Transverse colon (tissue), 4 donors: ENCODE measurements at regions not wholly inside any gene's neighbourhood (a gene's known extent, or its start where the extent isn't known, plus 50 kb on each side); places are given as distances from the start of the nearest gene placed in this dataset.

Experiments
- DNase-seq: peaks from one replicate; pipeline ENCODE4 v3.0.0-alpha.2; 2019
- H3K27ac ChIP-seq, 4 donors: fragments of 200-600 bp; sonication (generic); 2 replicates each; pipeline ENCODE4 v1.5.1; 2016 to 2018; ENCODE audit warnings: inconsistent platforms in 4 of 4
- H3K27me3 ChIP-seq: fragments of 200-600 bp; sonication (generic); 2 replicates; pipeline ENCODE4 v1.5.1; 2017; ENCODE audit warnings: inconsistent platforms
- H3K36me3 ChIP-seq, 4 donors: fragments of 200-600 bp; sonication (generic); 2 replicates each; pipeline ENCODE4 v1.5.1; 2017 to 2019; ENCODE audit warnings: inconsistent platforms in 4 of 4
- H3K4me1 ChIP-seq, 4 donors: fragments of 200-600 bp; sonication (generic); 2 replicates each; pipeline ENCODE4 v1.5.1; 2017 to 2020; ENCODE audit warnings: inconsistent platforms in 4 of 4
- H3K4me3 ChIP-seq, 4 donors: fragments of 200-600 bp; sonication (generic); 1 replicate in 1 of 4; 2 replicates in 3 of 4; pipeline versions ENCODE4 v1.5.1 to v1.6.1; 2017 to 2019; ENCODE audit warnings: inconsistent platforms in 4 of 4
- H3K9me3 ChIP-seq, 2 donors: fragments of 200-600 bp; sonication (generic); 2 replicates each; pipeline ENCODE4 v1.5.1; 2017 to 2019; ENCODE audit warnings: inconsistent platforms in 2 of 2
- CTCF ChIP-seq, 5 experiments: fragments of 200-600 bp in 3 of 5; fragments of 450-650 bp in 2 of 5; sonication (generic) in 3 of 5; IDR thresholded peaks; 1 replicate in 2 of 5; 2 replicates in 3 of 5; pipeline ENCODE4 v1.5.1; 2016 to 2017; ENCODE audit warnings: antibody characterized with exemption in 5 of 5, inconsistent platforms in 3 of 5, mild to moderate bottlenecking in 2 of 5, moderate library complexity in 1 of 5
- EP300 ChIP-seq: sonication (generic); formaldehyde crosslinking; IDR thresholded peaks from one replicate; pipeline ENCODE4 v1.6.1; 2017; ENCODE audit warnings: antibody characterized with exemption, low read depth
- POLR2A ChIP-seq: fragments of 450-650 bp; IDR thresholded peaks from one replicate; pipeline ENCODE4 v1.6.1; 2016; ENCODE audit warnings: antibody characterized with exemption, mild to moderate bottlenecking, moderate library complexity
- POLR2AphosphoS5 ChIP-seq, 3 donors: sonication (generic); formaldehyde crosslinking; IDR thresholded peaks; one replicate each; pipeline ENCODE4 v1.6.1; 2016; ENCODE audit warnings: antibody characterized with exemption in 3 of 3
- WGBS, 2 donors: methylation state at CpG; one replicate each; pipeline ENCODE4 v1.1.5; 2018; ENCODE audit warnings: low coverage in 1 of 2; 5-methylcytosine and 5-hydroxymethylcytosine counted together
- in situ Hi-C, 4 donors: fragments of 200-750 bp; cut with MboI; loops; one replicate each; pipeline versions ENCODE4 v1.15.0 to v1.15.1; 2017; ENCODE audit warnings: low sequenced_read_pairs in 3 of 4, low pct_ligation_motif_present in 1 of 4, low pct_unique_long_range_greater_than_20kb in 1 of 4
- intact Hi-C: fragments of 100-400 bp; cut with DNase I; formaldehyde crosslinking; loops from one replicate; pipeline ENCODE4 v1.15.1; 2023; ENCODE audit warnings: low total_unique reads

GRCh38 chr5:71960195-71960594 is 147.1 kb upstream of the MAP1B start:
- TF ChIP-seq EP300 (no peak), POLR2AphosphoS5 (IDR thresholded peaks at IDR 0.05) (no peak), POLR2A (no peak), CTCF (IDR thresholded peaks at IDR 0.05) (no peak)
- intact Hi-C loops (no loop called here), in situ Hi-C loops (no loop called here)
- 53 to 60% methylated on average over 2 to 4 of the region's 4 CpGs for WGBS, 2 donors
- H3K4me1 ChIP-seq, result peaks cover 0 to 8% (median 2%) of the 10 kb centered on the region in 4 donors
- H3K36me3 ChIP-seq, result no peaks in the 10 kb centered on the region
- H3K27ac ChIP-seq, result no peak overlapping the region
- DNase-seq, result no peak
- H3K27me3 ChIP-seq, result no peaks in the 10 kb centered on the region
- no peaks in the 10 kb centered on the region for H3K9me3 ChIP-seq
- no peak overlapping the region for H3K4me3 ChIP-seq

GRCh38 chr5:71961786-71962185 is 145.5 kb upstream of the MAP1B start:
- in situ Hi-C loops, result no loop called here
- no peak overlapping the region for H3K27ac ChIP-seq
- 90 to 94% methylated on average over 7 of the region's 7 CpGs for WGBS, 2 donors
- H3K27me3 ChIP-seq, result no peaks in the 10 kb centered on the region
- TF ChIP-seq EP300 (no peak), POLR2A (no peak), CTCF (IDR thresholded peaks at IDR 0.05) (no peak), POLR2AphosphoS5 (IDR thresholded peaks at IDR 0.05) (no peak)
- no peaks in the 10 kb centered on the region for H3K9me3 ChIP-seq
- DNase-seq, result no peak
- H3K36me3 ChIP-seq, result no peaks in the 10 kb centered on the region
- intact Hi-C loops, result no loop called here
- H3K4me1 ChIP-seq, result peaks cover 0 to 3% (median 2%) of the 10 kb centered on the region in 4 donors
- H3K4me3 ChIP-seq, result no peak overlapping the region

- H3K27ac ChIP-seq, result no peak overlapping the region
- DNase-seq, result no peak
- in situ Hi-C loops (no loop called here), intact Hi-C loops (no loop called here)
- 60 to 66% methylated on average over 1 to 2 of the region's 2 CpGs for WGBS, 2 donors
- peaks cover 0 to 7% (median 2%) of the 10 kb centered on the region in 4 donors for H3K4me1 ChIP-seq
- H3K9me3 ChIP-seq, result no peaks in the 10 kb centered on the region
- no peak for TF ChIP-seq POLR2AphosphoS5 (IDR thresholded peaks at IDR 0.05)
- no peak for TF ChIP-seq POLR2A
- no peak for TF ChIP-seq CTCF (IDR thresholded peaks at IDR 0.05)
- TF ChIP-seq EP300, result no peak
- no peaks in the 10 kb centered on the region for H3K36me3 ChIP-seq
- H3K27me3 ChIP-seq, result no peaks in the 10 kb centered on the region
- H3K4me3 ChIP-seq, result no peak overlapping the region
These were observed 137.8 kb upstream of the MAP1B start for GRCh38 chr5:71969460-71969859.

GRCh38 chr5:71971862-71972261 is 135.4 kb upstream of the MAP1B start:
- in situ Hi-C loops, result no loop called here

More at GRCh38 chr5:71971862-71972261, 135.4 kb upstream of the MAP1B start:
- no peaks in the 10 kb centered on the region for H3K9me3 ChIP-seq
- no peaks in the 10 kb centered on the region for H3K36me3 ChIP-seq
- peaks cover 0 to 7% (median 2%) of the 10 kb centered on the region in 4 donors for H3K4me1 ChIP-seq
- no peaks in the 10 kb centered on the region for H3K27me3 ChIP-seq
- WGBS, 2 donors, result 77 to 93% methylated on average over 2 of the region's 2 CpGs
- intact Hi-C loops, result no loop called here
- H3K27ac ChIP-seq, result no peak overlapping the region
- DNase-seq, result no peak
- TF ChIP-seq CTCF (IDR thresholded peaks at IDR 0.05) (no peak), POLR2AphosphoS5 (IDR thresholded peaks at IDR 0.05) (no peak), POLR2A (no peak), EP300 (no peak)
- H3K4me3 ChIP-seq, result no peak overlapping the region
